HEK293 (cell line): ENCODE measurements at regions not wholly inside any gene's neighbourhood (a gene's known extent, or its start where the extent isn't known, plus 50 kb on each side); places are given as distances from the start of the nearest gene placed in this dataset.
A peak's percentile ranks its signal among the peaks of the same experiment; 100 is the strongest.

Experiments
- CTCF ChIA-PET: fragments of 350-600 bp; formaldehyde crosslinking; extraction: SDS; loops from one replicate; lab custom pipeline; 2021; ENCODE audit warnings: antibody characterized with exemption; lab: Yijun Ruan, JAX
- POLR2A ChIA-PET: fragments of 300-600 bp; formaldehyde crosslinking; extraction: SDS; loops from one replicate; lab custom pipeline; 2020; ENCODE audit warnings: antibody characterized with exemption, inconsistent platforms; lab: Yijun Ruan, JAX
- H3K27ac ChIP-seq: fragments of 200-500 bp; sonication (Bioruptor generic); 2 replicates; pipeline ENCODE4 v1.5.1; 2014; ENCODE audit warnings: low read depth, low read length, control low read depth, inconsistent platforms; ENCODE audit errors: extremely low read depth
- H3K36me3 ChIP-seq, 2 experiments: fragments of 200-500 bp in 1 of 2; sonication (Bioruptor generic) in 1 of 2; 1 replicate in 1 of 2; 2 replicates in 1 of 2; pipeline ENCODE4 v1.5.1; 2014 to 2017; ENCODE audit warnings: inconsistent platforms in 2 of 2, low read length in 2 of 2; ENCODE audit not compliant: control insufficient read depth in 2 of 2, insufficient read depth in 1 of 2
- H3K4me1 ChIP-seq: fragments of 200-500 bp; sonication (Bioruptor generic); 2 replicates; pipeline ENCODE4 v1.5.1; 2014; ENCODE audit warnings: mild to moderate bottlenecking, low read length, inconsistent platforms; ENCODE audit not compliant: control insufficient read depth, insufficient read depth
- H3K4me3 ChIP-seq: 2 replicates; pipeline ENCODE4 v1.5.1; 2011; ENCODE audit warnings: low read depth, mild to moderate bottlenecking, control low read depth, low read length, moderate library complexity
- H3K9me3 ChIP-seq: fragments of 200-500 bp; sonication (Bioruptor generic); 2 replicates; pipeline ENCODE4 v1.5.1; 2014; ENCODE audit warnings: low read depth, low read length, inconsistent platforms; ENCODE audit not compliant: control insufficient read depth, insufficient read depth
- FEZF1 ChIP-seq: fragments of 450-650 bp; formaldehyde crosslinking; IDR thresholded peaks from 2 replicates; pipeline ENCODE4 v1.5.1; 2016; ENCODE audit warnings: missing biosample characterization, missing genetic modification characterization
- GLI4 ChIP-seq: fragments of 450-650 bp; formaldehyde crosslinking; IDR thresholded peaks from 2 replicates; pipeline ENCODE4 v1.5.1; 2016; ENCODE audit warnings: missing biosample characterization, missing genetic modification characterization
- GLIS1 ChIP-seq: fragments of 450-650 bp; formaldehyde crosslinking; IDR thresholded peaks from 2 replicates; pipeline ENCODE4 v1.5.1; 2016; ENCODE audit warnings: missing biosample characterization, missing genetic modification characterization
- GLIS2 ChIP-seq: fragments of 450-650 bp; formaldehyde crosslinking; IDR thresholded peaks from 2 replicates; pipeline ENCODE4 v1.5.1; 2016; ENCODE audit warnings: missing biosample characterization, missing genetic modification characterization
- HOXD13 ChIP-seq: sonication (generic); formaldehyde crosslinking; IDR thresholded peaks from 2 replicates; pipeline ENCODE4 v1.8.0; 2022; ENCODE audit warnings: missing genetic modification reagents, borderline replicate concordance
- MZF1 ChIP-seq: fragments of 450-650 bp; formaldehyde crosslinking; IDR thresholded peaks from 2 replicates; pipeline ENCODE4 v1.5.1; 2017; ENCODE audit warnings: missing biosample characterization, missing genetic modification characterization, borderline replicate concordance
- OSR2 ChIP-seq: fragments of 450-650 bp; formaldehyde crosslinking; IDR thresholded peaks from 2 replicates; pipeline ENCODE4 v1.5.1; 2016; ENCODE audit warnings: missing biosample characterization, missing genetic modification characterization
- TCF7L2 ChIP-seq: IDR thresholded peaks from 2 replicates; pipeline ENCODE4 v1.6.1; 2011; ENCODE audit warnings: low read depth, mild to moderate bottlenecking, inconsistent platforms, low read length, moderate library complexity, borderline replicate concordance
- TRIM28 ChIP-seq: IDR thresholded peaks from 2 replicates; pipeline ENCODE4 v1.6.1; 2011; ENCODE audit warnings: low read length, control low read depth, borderline replicate concordance
- ZBTB17 ChIP-seq: fragments of 450-650 bp; formaldehyde crosslinking; IDR thresholded peaks from 2 replicates; pipeline ENCODE4 v1.5.1; 2016; ENCODE audit warnings: missing biosample characterization, missing genetic modification characterization
- ZBTB48 ChIP-seq: fragments of 450-650 bp; formaldehyde crosslinking; IDR thresholded peaks from 2 replicates; pipeline ENCODE4 v1.5.1; 2016; ENCODE audit warnings: missing biosample characterization, missing genetic modification characterization
- ZNF155 ChIP-seq: fragments of 450-650 bp; formaldehyde crosslinking; IDR thresholded peaks from 2 replicates; pipeline ENCODE4 v1.5.1; 2016; ENCODE audit warnings: missing biosample characterization, missing genetic modification characterization
- ZNF19 ChIP-seq: fragments of 450-650 bp; formaldehyde crosslinking; IDR thresholded peaks from 2 replicates; pipeline ENCODE4; 2016; ENCODE audit warnings: missing biosample characterization, missing genetic modification characterization, low read depth
- ZNF202 ChIP-seq: fragments of 450-650 bp; formaldehyde crosslinking; IDR thresholded peaks from 2 replicates; pipeline ENCODE4 v1.5.1; 2016; ENCODE audit warnings: missing biosample characterization, missing genetic modification characterization, borderline replicate concordance
- ZNF23 ChIP-seq: fragments of 450-650 bp; formaldehyde crosslinking; IDR thresholded peaks from 2 replicates; pipeline ENCODE4 v1.5.1; 2016; ENCODE audit warnings: missing biosample characterization, missing genetic modification characterization, borderline replicate concordance
- ZNF302 ChIP-seq: fragments of 450-650 bp; formaldehyde crosslinking; IDR thresholded peaks from 2 replicates; pipeline ENCODE4 v1.5.1; 2016; ENCODE audit warnings: missing biosample characterization, missing genetic modification characterization, low read depth
- ZNF48 ChIP-seq: fragments of 450-650 bp; formaldehyde crosslinking; IDR thresholded peaks from 2 replicates; pipeline ENCODE4 v1.5.1; 2016; ENCODE audit warnings: missing biosample characterization, missing genetic modification characterization
- ZNF529 ChIP-seq: fragments of 450-650 bp; formaldehyde crosslinking; IDR thresholded peaks from 2 replicates; pipeline ENCODE4 v1.5.1; 2017; ENCODE audit warnings: missing genetic modification characterization, missing biosample characterization; ENCODE audit not compliant: insufficient replicate concordance
- ZNF549 ChIP-seq: fragments of 450-650 bp; IDR thresholded peaks from 2 replicates; pipeline ENCODE4 v1.5.1; 2018; ENCODE audit warnings: missing biosample characterization, missing genetic modification characterization, mild to moderate bottlenecking, inconsistent platforms, moderate library complexity
- ZNF645 ChIP-seq: fragments of 450-650 bp; formaldehyde crosslinking; IDR thresholded peaks from 2 replicates; pipeline ENCODE4; 2016; ENCODE audit warnings: missing biosample characterization, missing genetic modification characterization
- ZNF654 ChIP-seq: fragments of 450-650 bp; formaldehyde crosslinking; IDR thresholded peaks from 2 replicates; pipeline ENCODE4 v1.5.1; 2016; ENCODE audit warnings: low read depth, missing biosample characterization, missing genetic modification characterization
- ZNF664 ChIP-seq: fragments of 450-650 bp; formaldehyde crosslinking; IDR thresholded peaks from 2 replicates; pipeline ENCODE4 v1.5.1; 2016; ENCODE audit warnings: missing biosample characterization, missing genetic modification characterization
- ZNF670 ChIP-seq: fragments of 450-650 bp; formaldehyde crosslinking; IDR thresholded peaks from 2 replicates; pipeline ENCODE4 v1.5.1; 2016; ENCODE audit warnings: missing biosample characterization, missing genetic modification characterization, low read depth
- ZSCAN16 ChIP-seq: fragments of 450-650 bp; formaldehyde crosslinking; IDR thresholded peaks from 2 replicates; pipeline ENCODE4 v1.5.1; 2016; ENCODE audit warnings: missing biosample characterization, missing genetic modification characterization
- ZSCAN30 ChIP-seq: fragments of 450-650 bp; IDR thresholded peaks from 2 replicates; pipeline ENCODE4 v1.5.1; 2018; ENCODE audit warnings: missing biosample characterization, mild to moderate bottlenecking, missing genetic modification characterization, moderate library complexity
- ZSCAN4 ChIP-seq: fragments of 450-650 bp; formaldehyde crosslinking; IDR thresholded peaks from 2 replicates; pipeline ENCODE4 v1.5.1; 2017; ENCODE audit warnings: missing biosample characterization, missing genetic modification characterization

- POLR2A ChIA-PET, result no interaction called here
- H3K36me3 ChIP-seq, result no peaks in the 10 kb centered on the region
- H3K9me3 ChIP-seq, result no peaks in the 10 kb centered on the region
- TF ChIP-seq TRIM28 (peak; percentile 64; the same call in 1 of the 2 replicates), ZBTB17 (tag by site-specific recombination) (no peak)
- TF ChIP-seq, all 188 proteins: peak for 1
- Histone ChIP-seq H3K4me1 (no peaks in the 10 kb centered on the region), H3K27ac (no peak overlapping the region), H3K4me3 (no peak overlapping the region)
- CTCF ChIA-PET, result interaction anchor here (0.7 to 1.1 kb wide), 3 partner anchors 8 to 707 kb away, joined by 4 to 5 read pairs (median 4); no protein-coding TSS in a partner anchor
Measured at GRCh38 chr7:46391231-46392201, 470.4 kb upstream of the IGFBP3 start.

- Histone ChIP-seq H3K36me3 (no peaks in the 10 kb centered on the region), H3K4me3 (no peak overlapping the region), H3K4me1 (no peaks in the 10 kb centered on the region; the same call in 1 of the 2 replicates), H3K9me3 (no peaks in the 10 kb centered on the region), H3K27ac (no peak overlapping the region)
- CTCF ChIA-PET, result interaction anchor here (1.1 to 1.4 kb wide), 2 partner anchors 10 to 21 kb away, joined by 3 to 5 read pairs; no protein-coding TSS in a partner anchor
- POLR2A ChIA-PET, result no interaction called here
- no peak for TF ChIP-seq ZNF48 (tag by site-specific recombination)
- no peak for TF ChIP-seq ZNF19 (tag by site-specific recombination)
- TF ChIP-seq TCF7L2, result no peak
- no peak for TF ChIP-seq ZNF664 (tag by site-specific recombination)
- TF ChIP-seq ZBTB48, result no peak
- no peak for TF ChIP-seq MZF1
Measured at GRCh38 chr7:46390042-46390441, 469.0 kb upstream of the IGFBP3 start.

- CTCF ChIA-PET, result interaction anchor here (0.6 to 1.4 kb wide), 3 partner anchors 11 to 20 kb away, joined by 3 to 5 read pairs (median 3); no protein-coding TSS in a partner anchor
- TF ChIP-seq GLI4 (tag by site-specific recombination) (no peak), ZSCAN16 (tag by site-specific recombination) (no peak), ZNF23 (tag by site-specific recombination) (no peak), ZNF654 (tag by site-specific recombination) (no peak), HOXD13 (CRISPR knock-in tag) (no peak), ZNF670 (no peak), OSR2 (tag by site-specific recombination) (no peak), ZNF302 (tag by site-specific recombination) (no peak)
- TF ChIP-seq, all 188 proteins: peak for 0
Measured at GRCh38 chr7:46389146-46389545, 468.1 kb upstream of the IGFBP3 start.

GRCh38 chr7:46387646-46388045 lies 466.6 kb upstream of the IGFBP3 start:
- TF ChIP-seq GLIS1 (tag by site-specific recombination) (no peak), ZNF155 (no peak), ZNF202 (tag by site-specific recombination) (no peak), FEZF1 (tag by site-specific recombination) (no peak), ZNF645 (no peak), ZNF529 (tag by site-specific recombination) (no peak), ZNF549 (tag by site-specific recombination) (no peak), GLIS2 (no peak), ZSCAN4 (no peak), ZSCAN30 (tag by site-specific recombination) (no peak)
- TF ChIP-seq, all 188 proteins: peak for 0
- no peak overlapping the region for H3K4me3 ChIP-seq
- ChIA-PET POLR2A (no interaction called here), CTCF (interaction anchor here (0.8 to 1.1 kb wide), 3 partner anchors 465 to 862 kb away, joined by 3 read pairs; no protein-coding TSS in a partner anchor)
- no peaks in the 10 kb centered on the region for H3K9me3 ChIP-seq
- H3K27ac ChIP-seq, result no peak overlapping the region
- H3K4me1 ChIP-seq, result no peaks in the 10 kb centered on the region; the same call in 1 of the 2 replicates
- H3K36me3 ChIP-seq, result no peaks in the 10 kb centered on the region

More at GRCh38 chr7:46389146-46389545, 468.1 kb upstream of the IGFBP3 start:
- no peak overlapping the region for H3K27ac ChIP-seq
- POLR2A ChIA-PET, result no interaction called here
- no peak overlapping the region for H3K4me3 ChIP-seq
- H3K9me3 ChIP-seq, result no peaks in the 10 kb centered on the region
- H3K4me1 ChIP-seq, result no peaks in the 10 kb centered on the region; the same call in 1 of the 2 replicates
- H3K36me3 ChIP-seq, result no peaks in the 10 kb centered on the region
